MM.1S (cell line): ENCODE measurements at regions not wholly inside any gene's neighbourhood (a gene's known extent, or its start where the extent isn't known, plus 50 kb on each side); places are given as distances from the start of the nearest gene placed in this dataset.

ENCODE experiments used
- DNase-seq: peaks from one replicate; pipeline ENCODE4 v3.0.0-alpha.2; 2015
- H2AFZ ChIP-seq: fragments of 300-600 bp; sonication (generic); 2 replicates; pipeline ENCODE4 v1.6.0; 2016; ENCODE audit warnings: antibody characterized with exemption, low read length
- H3F3A ChIP-seq: fragments of 300-600 bp; sonication (generic); 2 replicates; pipeline ENCODE4 v1.6.1; 2016; ENCODE audit warnings: mild to moderate bottlenecking, antibody characterized with exemption, low read length, moderate library complexity, mixed read lengths; ENCODE audit not compliant: insufficient read depth
- H3K27ac ChIP-seq: fragments of 300-600 bp; sonication (generic); 2 replicates; pipeline ENCODE4 v1.5.1; 2016; ENCODE audit warnings: mild to moderate bottlenecking, low read length
- H3K27me3 ChIP-seq: fragments of 300-600 bp; sonication (generic); replicated peaks from 2 replicates; pipeline ENCODE4 v1.6.0; 2016; ENCODE audit warnings: low read length; ENCODE audit not compliant: insufficient read depth
- H3K36me3 ChIP-seq: fragments of 300-600 bp; sonication (generic); replicated peaks from 2 replicates; pipeline ENCODE4 v1.6.1; 2016; ENCODE audit warnings: mild to moderate bottlenecking, low read length, mixed read lengths; ENCODE audit not compliant: insufficient read depth
- H3K4me1 ChIP-seq: fragments of 300-600 bp; sonication (generic); 2 replicates; pipeline ENCODE4 v1.6.1; 2016; ENCODE audit warnings: low read length, mixed read lengths
- H3K4me2 ChIP-seq: fragments of 300-600 bp; sonication (generic); 2 replicates; pipeline ENCODE4 v1.6.0; 2016; ENCODE audit warnings: low read depth, low read length
- H3K4me3 ChIP-seq: fragments of 300-600 bp; sonication (generic); 2 replicates; pipeline ENCODE4 v1.5.1; 2016; ENCODE audit warnings: low read length, mixed read lengths
- H3K79me2 ChIP-seq: fragments of 300-600 bp; sonication (generic); 2 replicates; pipeline ENCODE4 v1.6.1; 2016; ENCODE audit warnings: mixed run types, low read length, mixed read lengths
- H3K9ac ChIP-seq: fragments of 300-600 bp; sonication (generic); 2 replicates; pipeline ENCODE4 v1.6.1; 2016; ENCODE audit warnings: low read length, mixed read lengths
- H3K9me2 ChIP-seq: fragments of 300-600 bp; sonication (generic); replicated peaks from 2 replicates; pipeline ENCODE4 v1.6.1; 2016; ENCODE audit warnings: mild to moderate bottlenecking, low read length, mixed read lengths; ENCODE audit not compliant: insufficient read depth
- H3K9me3 ChIP-seq: fragments of 300-600 bp; sonication (generic); replicated peaks from 2 replicates; pipeline ENCODE4 v1.6.1; 2016; ENCODE audit warnings: mild to moderate bottlenecking, low read length, mixed read lengths; ENCODE audit not compliant: insufficient read depth
- H4K20me1 ChIP-seq: fragments of 300-600 bp; sonication (generic); 2 replicates; pipeline ENCODE4 v1.6.1; 2016; ENCODE audit warnings: mild to moderate bottlenecking, low read length, moderate library complexity, mixed read lengths; ENCODE audit not compliant: insufficient read depth
- CTCF ChIP-seq: fragments of 300-600 bp; sonication (generic); IDR thresholded peaks from 2 replicates; pipeline ENCODE4 v1.5.1; 2016; ENCODE audit warnings: antibody characterized with exemption, low read length, mixed read lengths
- EZH2 ChIP-seq: fragments of 300-600 bp; sonication (generic); optimal IDR thresholded peaks from 2 replicates; pipeline ENCODE3; 2017; ENCODE audit warnings: low read depth, mild to moderate bottlenecking, antibody characterized with exemption, low read length, mixed read lengths
- EZH2phosphoT487 ChIP-seq: fragments of 300-600 bp; sonication (generic); IDR thresholded peaks from 2 replicates; pipeline ENCODE4 v1.6.1; 2018; ENCODE audit warnings: antibody characterized with exemption, low read length

DNA sequence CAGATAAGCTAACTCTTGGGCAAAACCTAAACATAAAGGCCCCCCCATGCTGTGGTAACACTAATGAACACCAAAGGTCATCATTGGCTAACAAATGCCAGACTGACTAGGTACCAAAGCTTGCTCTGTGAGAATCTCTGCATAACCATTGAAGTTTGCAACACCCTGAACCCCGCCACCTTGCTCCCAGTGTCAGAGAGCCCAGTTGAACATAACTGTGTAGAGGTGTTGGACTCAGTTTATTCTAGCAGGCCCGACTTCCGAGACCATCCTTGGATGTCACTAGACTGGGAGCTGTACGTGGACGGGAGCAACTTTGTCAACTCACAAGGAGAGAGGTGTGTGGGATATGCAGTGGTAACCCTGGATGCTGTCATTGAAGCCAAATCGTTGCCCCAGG, 602.2 kb downstream of the UQCRFS1 start:
- Histone ChIP-seq H3K9me2 (no peaks in the 10 kb centered on the region), H3K4me2 (no peak overlapping the region), H3K4me1 (peaks cover 10% of the 10 kb centered on the region; the same call in 1 of the 2 replicates), H3K9me3 (no peaks in the 10 kb centered on the region), H4K20me1 (no peaks in the 10 kb centered on the region), H3K27ac (no peak overlapping the region), H3K27me3 (no peaks in the 10 kb centered on the region), H3K4me3 (no peak overlapping the region), H3F3A (no peaks in the 10 kb centered on the region), H3K36me3 (no peaks in the 10 kb centered on the region; the same call in 1 of the 2 replicates), H2AFZ (no peak overlapping the region), H3K9ac (no peak overlapping the region), H3K79me2 (peaks cover 34% of the 10 kb centered on the region)
- no peak for TF ChIP-seq CTCF
- TF ChIP-seq EZH2 = no peak
- TF ChIP-seq EZH2phosphoT487 = no peak
- no peak for DNase-seq

DNA sequence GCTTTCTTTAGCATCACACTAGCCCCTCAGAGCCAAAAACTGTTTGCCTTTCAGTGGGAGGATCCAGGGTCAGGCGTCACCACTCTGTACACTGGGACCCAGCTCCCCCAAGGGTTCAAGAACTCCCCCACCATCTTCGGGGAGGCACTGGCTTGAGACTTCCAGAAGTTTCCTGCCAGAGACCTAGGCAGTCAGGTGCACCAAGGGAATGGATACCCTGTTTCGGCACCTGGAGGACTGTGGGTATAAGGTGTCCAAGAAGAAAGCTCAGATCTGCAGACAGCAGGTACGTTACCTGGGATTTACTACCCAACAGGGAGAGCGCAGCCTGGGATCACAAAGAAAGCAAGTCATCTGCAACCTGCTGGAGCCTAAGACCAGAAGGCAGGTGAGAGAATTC, 603.0 kb downstream of the UQCRFS1 start:
- Histone ChIP-seq H4K20me1 (no peaks in the 10 kb centered on the region), H3K9me3 (no peaks in the 10 kb centered on the region), H3K4me1 (peaks cover 18% of the 10 kb centered on the region), H3K4me2 (no peak overlapping the region), H3K79me2 (peaks cover 27% of the 10 kb centered on the region), H3K36me3 (no peaks in the 10 kb centered on the region; the same call in 1 of the 2 replicates), H2AFZ (no peak overlapping the region), H3K4me3 (no peak overlapping the region), H3F3A (no peaks in the 10 kb centered on the region), H3K9ac (no peak overlapping the region), H3K27ac (no peak overlapping the region), H3K27me3 (no peaks in the 10 kb centered on the region), H3K9me2 (no peaks in the 10 kb centered on the region)
- DNase-seq = no peak
- TF ChIP-seq EZH2phosphoT487 (no peak), EZH2 (no peak), CTCF (no peak)

- H3K79me2 ChIP-seq = peaks cover 21% of the 10 kb centered on the region
Measured at GRCh38 chr19:28609091-28609755, 603.7 kb downstream of the UQCRFS1 start.

More at GRCh38 chr19:28609091-28609755, 603.7 kb downstream of the UQCRFS1 start:
- Histone ChIP-seq H3K4me2 (no peak overlapping the region), H2AFZ (no peak overlapping the region), H3K36me3 (no peaks in the 10 kb centered on the region; the same call in 1 of the 2 replicates), H3K27ac (no peak overlapping the region), H3K27me3 (no peaks in the 10 kb centered on the region), H3K9ac (no peak overlapping the region), H3K4me1 (peaks cover 25% of the 10 kb centered on the region), H3K9me3 (no peaks in the 10 kb centered on the region), H4K20me1 (no peaks in the 10 kb centered on the region), H3K4me3 (no peak overlapping the region), H3F3A (peaks cover 7% of the 10 kb centered on the region), H3K9me2 (no peaks in the 10 kb centered on the region)
- TF ChIP-seq CTCF (no peak), EZH2 (no peak), EZH2phosphoT487 (no peak)
- DNase-seq = no peak
